SU-DHL-6 (cell line): ENCODE measurements at regions not wholly inside any gene's neighbourhood (a gene's known extent, or its start where the extent isn't known, plus 50 kb on each side); places are given as distances from the start of the nearest gene placed in this dataset.
"Not testable (repeated sequence)": the region's sequence is repeated elsewhere in the genome, so short reads cannot be mapped to it uniquely, and the experiment has no call there.

Source experiments
- H2AFZ ChIP-seq: fragments of 200-600 bp; sonication (generic); 2 replicates; pipeline ENCODE4 v1.6.1; 2014; ENCODE audit warnings: low read depth, mild to moderate bottlenecking, moderate library complexity, mixed read lengths, antibody characterized with exemption, low read length; ENCODE audit not compliant: severe bottlenecking
- H3F3A ChIP-seq: fragments of 200-600 bp; shearing (Covaris generic); 2 replicates; pipeline ENCODE4 v1.6.0; 2016; ENCODE audit warnings: antibody characterized with exemption, mild to moderate bottlenecking; ENCODE audit not compliant: insufficient read depth
- H3K27ac ChIP-seq: fragments of 200-600 bp; sonication (generic); 2 replicates; pipeline ENCODE4 v1.5.1; 2016; ENCODE audit warnings: low read depth, mild to moderate bottlenecking, low read length, moderate library complexity, mixed read lengths
- H3K27me3 ChIP-seq: fragments of 200-600 bp; sonication (generic), shearing (Covaris generic); 2 replicates; pipeline ENCODE4 v1.6.0; 2014; ENCODE audit warnings: mild to moderate bottlenecking, low read length
- H3K36me3 ChIP-seq: fragments of 200-600 bp; sonication (generic); 2 replicates; pipeline ENCODE4 v1.6.1; 2014; ENCODE audit warnings: mild to moderate bottlenecking, low read length, mixed read lengths
- H3K4me2 ChIP-seq: fragments of 300-600, 200-600 bp; shearing (Covaris generic), sonication (generic); 2 replicates; pipeline ENCODE4 v1.6.0; 2014; ENCODE audit warnings: low read length, low read depth, mild to moderate bottlenecking; ENCODE audit not compliant: poor library complexity, severe bottlenecking
- H3K4me3 ChIP-seq: fragments of 200-600 bp; sonication (generic); 2 replicates; pipeline ENCODE4 v1.5.1; 2014; ENCODE audit warnings: antibody characterized with exemption, low read length, mild to moderate bottlenecking, mixed read lengths; ENCODE audit not compliant: insufficient read depth, poor library complexity, severe bottlenecking
- H3K79me2 ChIP-seq: fragments of 200-600 bp; sonication (generic); 2 replicates; pipeline ENCODE4 v1.6.1; 2014; ENCODE audit warnings: mild to moderate bottlenecking, low read length, moderate library complexity; ENCODE audit not compliant: insufficient read depth
- H3K9ac ChIP-seq: fragments of 200-600 bp; sonication (generic); 2 replicates; pipeline ENCODE4 v1.7.0; 2014; ENCODE audit warnings: mild to moderate bottlenecking, low read length
- H3K9me2 ChIP-seq: fragments of 200-600 bp; sonication (generic); replicated peaks from 2 replicates; pipeline ENCODE4 v1.6.1; 2014; ENCODE audit warnings: low read length; ENCODE audit not compliant: insufficient read depth
- H3K9me3 ChIP-seq: fragments of 200-600 bp; sonication (generic); 2 replicates; pipeline ENCODE4 v1.6.1; 2014; ENCODE audit warnings: low read length, mixed read lengths; ENCODE audit not compliant: insufficient read depth
- H4K20me1 ChIP-seq: fragments of 200-600 bp; sonication (generic); 2 replicates; pipeline ENCODE4 v1.6.1; 2014; ENCODE audit warnings: low read depth, mild to moderate bottlenecking, antibody characterized with exemption, low read length, moderate library complexity, mixed read lengths
- EZH2phosphoT487 ChIP-seq: fragments of 200-600 bp; sonication (generic), shearing (Covaris generic); conservative IDR thresholded peaks from 2 replicates; pipeline ENCODE4 v1.6.1; 2018; ENCODE audit warnings: mild to moderate bottlenecking, antibody characterized with exemption, low read length, moderate library complexity, mixed read lengths
- TF ChIP-seq, protein P1 (sequence below): fragments of 200-600 bp; sonication (generic); IDR thresholded peaks from one replicate; pipeline ENCODE4 v1.5.1; 2017; ENCODE audit warnings: antibody characterized with exemption, mild to moderate bottlenecking, low read length, moderate library complexity; ENCODE audit not compliant: insufficient read depth, poor library complexity, severe bottlenecking

DNA sequence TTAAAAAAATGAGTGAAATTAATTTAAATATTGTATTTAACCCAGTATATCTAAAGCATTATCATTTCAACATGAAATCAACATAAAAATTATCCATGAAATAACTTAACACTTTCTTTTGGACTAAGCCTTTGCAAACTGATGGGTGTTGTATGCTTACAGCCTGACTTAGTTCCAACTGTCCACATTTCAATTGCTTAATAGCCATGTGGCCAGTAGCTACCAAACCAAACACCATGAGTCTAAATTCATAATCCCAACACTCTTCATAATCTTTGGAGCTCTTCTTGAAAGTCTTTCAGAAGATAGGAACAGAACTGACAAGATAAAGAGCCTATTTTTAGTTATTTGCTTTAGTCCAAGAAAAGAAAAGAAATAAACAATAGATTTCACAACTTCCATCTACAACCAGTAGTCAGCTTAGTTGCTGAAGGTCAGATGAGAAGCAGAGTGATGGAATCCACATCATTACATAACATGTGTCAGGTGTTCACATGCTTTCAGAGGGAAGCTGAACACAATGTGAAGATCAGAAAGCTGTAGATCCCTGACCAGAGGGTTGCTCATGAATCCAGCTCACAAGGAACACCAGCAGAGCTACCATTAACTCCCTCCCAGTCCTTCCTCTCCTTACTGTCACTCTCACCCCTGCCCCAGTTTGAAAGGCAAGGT is 144.0 kb upstream of the ZNF648 start:
- Histone ChIP-seq H3K9me2 (no peaks in the 10 kb centered on the region), H3K9ac (no peak overlapping the region), H3K27me3 (no peaks in the 10 kb centered on the region), H4K20me1 (no peaks in the 10 kb centered on the region), H3K4me3 (no peak overlapping the region), H3K36me3 (no peaks in the 10 kb centered on the region), H3K27ac (no peak overlapping the region), H3K9me3 (no peaks in the 10 kb centered on the region), H3K4me2 (no peak overlapping the region), H3F3A (no peaks in the 10 kb centered on the region), H3K79me2 (no peaks in the 10 kb centered on the region), H2AFZ (no peak overlapping the region)
- TF ChIP-seq, protein P1, sequence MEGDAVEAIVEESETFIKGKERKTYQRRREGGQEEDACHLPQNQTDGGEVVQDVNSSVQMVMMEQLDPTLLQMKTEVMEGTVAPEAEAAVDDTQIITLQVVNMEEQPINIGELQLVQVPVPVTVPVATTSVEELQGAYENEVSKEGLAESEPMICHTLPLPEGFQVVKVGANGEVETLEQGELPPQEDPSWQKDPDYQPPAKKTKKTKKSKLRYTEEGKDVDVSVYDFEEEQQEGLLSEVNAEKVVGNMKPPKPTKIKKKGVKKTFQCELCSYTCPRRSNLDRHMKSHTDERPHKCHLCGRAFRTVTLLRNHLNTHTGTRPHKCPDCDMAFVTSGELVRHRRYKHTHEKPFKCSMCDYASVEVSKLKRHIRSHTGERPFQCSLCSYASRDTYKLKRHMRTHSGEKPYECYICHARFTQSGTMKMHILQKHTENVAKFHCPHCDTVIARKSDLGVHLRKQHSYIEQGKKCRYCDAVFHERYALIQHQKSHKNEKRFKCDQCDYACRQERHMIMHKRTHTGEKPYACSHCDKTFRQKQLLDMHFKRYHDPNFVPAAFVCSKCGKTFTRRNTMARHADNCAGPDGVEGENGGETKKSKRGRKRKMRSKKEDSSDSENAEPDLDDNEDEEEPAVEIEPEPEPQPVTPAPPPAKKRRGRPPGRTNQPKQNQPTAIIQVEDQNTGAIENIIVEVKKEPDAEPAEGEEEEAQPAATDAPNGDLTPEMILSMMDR = no peak
- TF ChIP-seq EZH2phosphoT487 = no peak

DNA sequence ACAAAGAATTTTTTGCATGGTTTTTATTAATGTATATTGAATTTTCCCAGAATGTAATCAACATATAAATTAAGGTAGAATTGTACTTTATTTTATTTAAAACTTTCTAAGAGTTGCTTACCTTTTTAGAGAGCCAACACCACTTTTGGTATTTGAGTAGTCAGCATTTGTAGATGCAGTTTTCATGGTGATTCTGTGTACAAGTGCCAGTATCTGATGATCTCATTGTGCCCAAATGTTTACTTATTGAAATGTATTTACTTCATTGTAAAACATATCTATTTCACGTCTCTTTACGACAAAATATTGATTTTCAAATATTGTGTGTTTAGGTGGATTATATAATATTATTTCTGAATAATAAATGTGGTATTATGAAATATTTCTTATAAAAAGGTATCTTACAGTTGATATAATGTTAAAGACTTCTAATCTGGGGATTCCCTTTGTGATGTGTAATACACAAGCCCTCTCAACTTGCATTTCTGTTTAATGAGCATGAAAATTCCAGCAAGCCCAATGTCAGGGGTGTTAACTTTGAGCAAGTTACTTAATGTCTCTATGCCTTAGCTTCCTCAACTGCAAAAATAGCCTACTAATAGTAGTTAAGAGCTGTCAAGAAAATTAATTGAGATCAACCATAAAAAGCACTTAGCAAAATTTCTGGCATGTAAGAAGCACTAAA is 141.8 kb upstream of the ZNF648 start:
- Histone ChIP-seq H4K20me1 (no peaks in the 10 kb centered on the region), H3K27ac (no peak overlapping the region), H3K36me3 (no peaks in the 10 kb centered on the region), H3K4me3 (no peak overlapping the region), H3K9me3 (no peaks in the 10 kb centered on the region), H3K9me2 (no peaks in the 10 kb centered on the region), H2AFZ (no peak overlapping the region), H3K27me3 (no peaks in the 10 kb centered on the region), H3F3A (no peaks in the 10 kb centered on the region), H3K4me2 (no peak overlapping the region), H3K9ac (no peak overlapping the region), H3K79me2 (no peaks in the 10 kb centered on the region)
- TF ChIP-seq, protein P1 = no peak
- TF ChIP-seq EZH2phosphoT487 = no peak

DNA sequence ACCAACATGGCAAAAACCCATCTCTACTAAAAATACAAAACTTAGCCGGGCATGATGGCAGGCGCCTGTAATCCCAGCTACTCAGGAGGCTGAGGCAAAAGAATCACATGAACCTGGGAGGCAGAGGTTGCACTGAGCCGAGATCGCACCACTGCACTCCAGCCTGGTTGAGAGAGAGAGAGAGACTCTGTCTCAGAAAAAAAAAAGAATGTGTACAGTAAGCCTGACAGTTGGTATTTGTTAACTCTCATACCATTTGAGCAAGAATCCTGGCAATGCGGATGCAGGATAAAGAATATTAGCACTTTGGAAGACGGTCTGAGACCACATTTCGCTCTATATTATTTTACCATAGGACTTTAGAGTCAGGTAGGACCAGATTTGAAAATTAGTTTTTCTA is 140.0 kb upstream of the ZNF648 start:
- not testable (repeated sequence) for H4K20me1 ChIP-seq, H3K4me3 ChIP-seq, H3K27me3 ChIP-seq, H2AFZ ChIP-seq, H3F3A ChIP-seq, H3K27ac ChIP-seq, H3K4me2 ChIP-seq, H3K9me2 ChIP-seq, H3K9ac ChIP-seq, H3K36me3 ChIP-seq, H3K79me2 ChIP-seq, H3K9me3 ChIP-seq

DNA sequence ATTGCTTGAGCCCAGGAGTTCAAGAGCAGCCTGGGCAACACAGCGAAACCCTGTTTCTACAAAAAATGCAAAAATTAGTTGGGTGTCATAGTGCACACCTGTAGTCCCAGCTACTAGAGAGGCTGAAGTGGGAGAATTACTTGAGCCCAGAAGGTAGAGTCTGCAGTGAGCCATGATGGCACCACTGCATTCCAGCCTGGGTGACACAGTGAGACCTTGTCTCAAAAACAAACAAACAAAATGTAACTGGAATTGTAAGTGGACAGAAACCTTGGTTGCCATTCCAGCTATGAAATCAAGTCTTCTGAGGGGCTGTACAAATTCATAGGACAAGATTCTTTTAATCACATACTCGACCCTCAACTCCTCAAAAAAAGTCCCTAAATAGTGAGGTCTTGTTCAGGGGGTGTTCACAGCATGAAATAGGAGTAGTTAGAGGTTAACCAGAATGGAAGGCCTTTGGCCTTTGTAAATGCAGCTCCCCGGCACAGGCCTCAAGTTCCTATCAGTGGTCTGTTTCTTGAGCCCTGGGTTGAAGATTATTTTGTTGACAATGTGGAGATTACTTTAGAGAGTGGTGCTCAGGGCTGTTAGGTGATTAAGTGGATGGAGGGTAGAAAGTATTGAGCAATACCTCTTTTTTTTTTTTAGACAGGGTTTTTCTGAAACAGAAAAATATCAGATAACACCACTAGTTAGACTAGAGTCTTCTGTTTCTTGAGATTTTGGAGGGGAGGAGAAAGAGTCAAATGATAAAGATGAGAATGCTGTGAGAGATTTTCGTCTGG is 138.7 kb upstream of the ZNF648 start:
- Histone ChIP-seq H3K36me3 (no peaks in the 10 kb centered on the region), H3K4me3 (no peak overlapping the region), H4K20me1 (no peaks in the 10 kb centered on the region)

More for the DNA sequence above, 138.7 kb upstream of the ZNF648 start:
- H3K79me2 ChIP-seq = no peaks in the 10 kb centered on the region
- no peaks in the 10 kb centered on the region for H3K9me3 ChIP-seq
- TF ChIP-seq, protein P1 = no peak
- TF ChIP-seq EZH2phosphoT487 = no peak
- no peaks in the 10 kb centered on the region for H3F3A ChIP-seq
- H2AFZ ChIP-seq = no peak overlapping the region
- H3K27ac ChIP-seq = no peak overlapping the region
- no peaks in the 10 kb centered on the region for H3K27me3 ChIP-seq
- no peak overlapping the region for H3K4me2 ChIP-seq
- no peaks in the 10 kb centered on the region for H3K9me2 ChIP-seq
- no peak overlapping the region for H3K9ac ChIP-seq
